Natural killer cell (primary cell): ENCODE measurements at regions not wholly inside any gene's neighbourhood (a gene's known extent, or its start where the extent isn't known, plus 50 kb on each side); places are given as distances from the start of the nearest gene placed in this dataset.
A peak's percentile ranks its signal among the peaks of the same experiment; 100 is the strongest.

ENCODE experiments used
- ATAC-seq, 3 donors: fragments of 150-1000 bp in 2 of 3; fragments of 200-7000 bp in 1 of 3; cut with Tn5 transposase; 1 replicate in 1 of 3; 2 replicates in 2 of 3; pipeline ENCODE4 v1.10.0; 2021; ENCODE audit warnings: mild to moderate bottlenecking in 2 of 3, moderate library complexity in 2 of 3
- DNase-seq, 2 donors: peaks; one replicate each; pipeline versions ENCODE4 v3.0.0 to v3.0.0-alpha.2; 2013 to 2021; ENCODE audit warnings: mixed read lengths in 1 of 2
- H3K27ac ChIP-seq: one replicate; pipeline ENCODE4 v1.5.1; 2013; ENCODE audit warnings: mild to moderate bottlenecking, low read length
- H3K27me3 ChIP-seq: one replicate; pipeline ENCODE4 v1.6.1; 2013; ENCODE audit warnings: low read length; ENCODE audit not compliant: control insufficient read depth, insufficient read depth
- H3K36me3 ChIP-seq: one replicate; pipeline ENCODE4 v1.6.1; 2013; ENCODE audit warnings: low read length; ENCODE audit not compliant: control insufficient read depth, insufficient read depth
- H3K4me1 ChIP-seq: one replicate; pipeline ENCODE4 v1.6.1; 2013; ENCODE audit warnings: low read length; ENCODE audit not compliant: control insufficient read depth, insufficient read depth
- H3K4me3 ChIP-seq: one replicate; pipeline ENCODE4 v1.5.1; 2013; ENCODE audit warnings: low read length
- H3K9me3 ChIP-seq: one replicate; pipeline ENCODE4 v1.6.1; 2013; ENCODE audit warnings: low read length; ENCODE audit not compliant: control insufficient read depth, insufficient read depth
- H3K27ac Mint-ChIP-seq, 2 donors: one replicate each; pipeline ENCODE4 v1.8.0; 2022; ENCODE audit warnings: mild to moderate bottlenecking in 2 of 2, mixed read lengths in 2 of 2, moderate library complexity in 1 of 2
- H3K27me3 Mint-ChIP-seq, 2 donors: one replicate each; pipeline ENCODE4 v1.8.0; 2022; ENCODE audit warnings: low read depth in 2 of 2, mixed read lengths in 2 of 2
- H3K36me3 Mint-ChIP-seq: one replicate; pipeline ENCODE4 v1.8.0; 2022; ENCODE audit warnings: mixed read lengths
- H3K4me1 Mint-ChIP-seq, 2 donors: one replicate each; pipeline ENCODE4 v1.8.0; 2022; ENCODE audit warnings: mixed read lengths in 2 of 2
- H3K4me3 Mint-ChIP-seq: one replicate; pipeline ENCODE4 v1.8.0; 2022; ENCODE audit warnings: mild to moderate bottlenecking, moderate library complexity, mixed read lengths
- H3K9me3 Mint-ChIP-seq, 2 donors: one replicate each; pipeline ENCODE4 v1.8.0; 2022; ENCODE audit warnings: mixed read lengths in 2 of 2
- WGBS: methylation state at CpG from one replicate; pipeline ENCODE4 v1.1.7; 2013; ENCODE audit warnings: missing lambda C conversion rate; ENCODE audit not compliant: insufficient coverage; 5-methylcytosine and 5-hydroxymethylcytosine counted together
- intact Hi-C: fragments of 100-400 bp; cut with micrococcal nuclease; formaldehyde crosslinking; loops from one replicate; pipeline ENCODE4 v1.14.2; 2022
- TF ChIP-seq, protein P1 (sequence below): fragments of 200-600 bp; IDR thresholded peaks from one replicate; pipeline ENCODE4 v1.8.0; 2022; ENCODE audit warnings: antibody characterized with exemption

DNA sequence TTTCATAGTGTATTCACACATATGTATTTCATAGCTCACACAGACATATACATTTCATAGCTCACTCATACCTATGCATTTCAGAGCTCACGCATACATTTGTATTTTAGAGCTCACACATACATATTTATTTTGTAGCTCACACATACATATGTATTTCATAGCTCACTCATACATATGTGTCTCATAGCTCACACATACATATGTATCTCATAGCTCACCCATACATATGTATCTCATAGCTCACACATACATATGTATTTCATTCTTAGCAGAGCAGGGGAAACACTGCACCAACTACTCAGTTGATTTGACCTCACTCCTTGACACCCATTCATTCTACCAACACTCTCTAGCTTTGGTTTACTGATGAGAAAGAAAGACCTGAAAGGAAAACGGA lies 713.6 kb downstream of the QKI start:
- ATAC-seq = no peak
- no peaks in the 10 kb centered on the region for H3K27me3 ChIP-seq
- H3K4me3 Mint-ChIP-seq = no peak overlapping the region
- no peak overlapping the region for H3K27ac Mint-ChIP-seq
- H3K9me3 Mint-ChIP-seq = no peaks in the 10 kb centered on the region
- H3K27me3 Mint-ChIP-seq = peaks cover 7 to 33% of the 10 kb centered on the region in 2 donors
- H3K4me3 ChIP-seq = no peak overlapping the region
- TF ChIP-seq, protein P1, sequence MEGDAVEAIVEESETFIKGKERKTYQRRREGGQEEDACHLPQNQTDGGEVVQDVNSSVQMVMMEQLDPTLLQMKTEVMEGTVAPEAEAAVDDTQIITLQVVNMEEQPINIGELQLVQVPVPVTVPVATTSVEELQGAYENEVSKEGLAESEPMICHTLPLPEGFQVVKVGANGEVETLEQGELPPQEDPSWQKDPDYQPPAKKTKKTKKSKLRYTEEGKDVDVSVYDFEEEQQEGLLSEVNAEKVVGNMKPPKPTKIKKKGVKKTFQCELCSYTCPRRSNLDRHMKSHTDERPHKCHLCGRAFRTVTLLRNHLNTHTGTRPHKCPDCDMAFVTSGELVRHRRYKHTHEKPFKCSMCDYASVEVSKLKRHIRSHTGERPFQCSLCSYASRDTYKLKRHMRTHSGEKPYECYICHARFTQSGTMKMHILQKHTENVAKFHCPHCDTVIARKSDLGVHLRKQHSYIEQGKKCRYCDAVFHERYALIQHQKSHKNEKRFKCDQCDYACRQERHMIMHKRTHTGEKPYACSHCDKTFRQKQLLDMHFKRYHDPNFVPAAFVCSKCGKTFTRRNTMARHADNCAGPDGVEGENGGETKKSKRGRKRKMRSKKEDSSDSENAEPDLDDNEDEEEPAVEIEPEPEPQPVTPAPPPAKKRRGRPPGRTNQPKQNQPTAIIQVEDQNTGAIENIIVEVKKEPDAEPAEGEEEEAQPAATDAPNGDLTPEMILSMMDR = no peak
- intact Hi-C loops = no loop called here
- no peaks in the 10 kb centered on the region for H3K9me3 ChIP-seq
- H3K4me1 Mint-ChIP-seq = no peaks in the 10 kb centered on the region
- H3K36me3 ChIP-seq = no peaks in the 10 kb centered on the region
- H3K36me3 Mint-ChIP-seq = no peaks in the 10 kb centered on the region
- no peak overlapping the region for H3K27ac ChIP-seq
- no peaks in the 10 kb centered on the region for H3K4me1 ChIP-seq
- 85% methylated on average over 2 of the region's 2 CpGs for WGBS
- DNase-seq = no peak

DNA sequence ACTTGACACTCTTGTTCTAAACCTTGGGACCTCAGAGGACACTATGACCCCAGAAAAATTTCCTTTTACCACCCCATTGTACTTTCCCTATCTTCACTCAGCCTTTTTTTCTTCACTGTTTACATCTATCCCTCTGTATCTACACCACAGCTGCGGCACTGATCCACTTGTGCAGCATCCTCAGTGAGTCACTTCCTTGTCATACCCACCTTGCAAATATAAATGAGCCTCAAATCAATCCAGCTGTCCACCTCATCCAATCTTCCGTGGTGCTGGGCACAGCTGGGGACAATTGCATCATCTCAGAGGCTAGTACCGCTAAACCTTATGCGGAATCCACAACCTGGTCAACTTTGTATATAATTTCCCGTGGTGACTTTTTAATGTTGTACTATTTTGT lies 710.5 kb downstream of the QKI start:
- no peaks in the 10 kb centered on the region for H3K27me3 ChIP-seq
- H3K27ac ChIP-seq = no peak overlapping the region
- no peaks in the 10 kb centered on the region for H3K4me1 ChIP-seq
- Mint-ChIP-seq H3K9me3 (no peaks in the 10 kb centered on the region), H3K27ac (no peak overlapping the region), H3K4me1 (no peaks in the 10 kb centered on the region), H3K27me3 (peaks cover 7 to 33% of the 10 kb centered on the region in 2 donors), H3K36me3 (no peaks in the 10 kb centered on the region), H3K4me3 (no peak overlapping the region)
- DNase-seq (no peak), ATAC-seq (no peak)
- H3K9me3 ChIP-seq = no peaks in the 10 kb centered on the region
- WGBS = 71% methylated on average over 4 of the region's 5 CpGs
- intact Hi-C loops = no loop called here
- TF ChIP-seq, protein P1 = no peak
- no peaks in the 10 kb centered on the region for H3K36me3 ChIP-seq
- no peak overlapping the region for H3K4me3 ChIP-seq

DNA sequence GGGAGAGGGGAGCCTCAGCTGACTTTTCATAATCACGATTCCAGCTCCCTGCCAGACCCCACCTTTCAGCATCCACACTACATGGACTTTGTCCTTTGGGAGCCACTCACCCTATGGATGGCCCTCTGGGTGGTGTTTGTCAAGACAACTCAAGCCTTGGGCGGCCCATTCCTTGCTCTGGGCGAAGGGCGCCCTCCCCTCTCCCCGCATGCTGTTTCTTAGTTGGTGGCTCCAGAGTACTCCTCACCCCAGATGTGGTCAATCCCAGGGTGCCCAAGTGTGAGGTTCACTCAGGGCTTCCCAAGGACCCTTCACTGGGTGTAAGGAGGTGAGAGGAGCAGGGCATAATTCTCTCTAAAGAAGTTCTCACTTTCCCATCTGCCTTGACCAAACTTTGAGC lies 710.0 kb downstream of the QKI start:
- no peak for DNase-seq
- H3K36me3 Mint-ChIP-seq = no peaks in the 10 kb centered on the region
- ATAC-seq = no peak
- 96% methylated on average over 5 of the region's 5 CpGs for WGBS
- H3K9me3 ChIP-seq = no peaks in the 10 kb centered on the region
- H3K4me3 Mint-ChIP-seq = no peak overlapping the region
- TF ChIP-seq, protein P1 = no peak
- intact Hi-C loops = no loop called here
- H3K27ac ChIP-seq = no peak overlapping the region
- H3K4me1 Mint-ChIP-seq = no peaks in the 10 kb centered on the region
- no peaks in the 10 kb centered on the region for H3K27me3 ChIP-seq
- H3K36me3 ChIP-seq = no peaks in the 10 kb centered on the region
- H3K27ac Mint-ChIP-seq = no peak overlapping the region
- no peak overlapping the region for H3K4me3 ChIP-seq
- no peaks in the 10 kb centered on the region for H3K9me3 Mint-ChIP-seq
- no peaks in the 10 kb centered on the region for H3K4me1 ChIP-seq
- peaks cover 9 to 29% of the 10 kb centered on the region in 2 donors for H3K27me3 Mint-ChIP-seq

DNA sequence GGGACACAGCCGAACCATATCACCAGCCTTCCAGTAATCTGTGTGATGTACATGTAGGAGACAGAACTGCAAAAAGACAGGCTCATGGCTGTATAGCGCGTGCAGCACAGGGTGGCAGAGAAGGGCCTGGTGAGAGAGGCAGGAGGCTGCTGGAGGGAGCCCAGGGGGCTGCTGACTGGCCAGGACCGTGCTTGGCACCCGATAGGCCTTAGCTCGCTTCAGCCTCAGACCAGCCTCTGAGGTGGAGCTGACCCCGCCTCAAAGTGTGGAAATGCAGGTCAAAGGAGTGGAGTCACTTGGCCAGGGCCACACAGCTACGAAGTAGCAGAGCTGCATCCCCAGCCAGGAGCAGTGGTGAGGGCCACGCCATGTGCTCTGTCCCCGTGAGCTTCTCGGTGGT lies 707.6 kb downstream of the QKI start:
- no peaks in the 10 kb centered on the region for H3K36me3 Mint-ChIP-seq
- WGBS = 91% methylated on average over 11 of the region's 11 CpGs
- intact Hi-C loops = no loop called here

More for the DNA sequence above, 707.6 kb downstream of the QKI start:
- Histone ChIP-seq H3K4me1 (no peaks in the 10 kb centered on the region), H3K27ac (no peak overlapping the region), H3K4me3 (no peak overlapping the region), H3K9me3 (no peaks in the 10 kb centered on the region), H3K27me3 (no peaks in the 10 kb centered on the region), H3K36me3 (no peaks in the 10 kb centered on the region)
- no peak overlapping the region for H3K4me3 Mint-ChIP-seq
- no peaks in the 10 kb centered on the region for H3K9me3 Mint-ChIP-seq
- no peak overlapping the region for H3K27ac Mint-ChIP-seq
- ATAC-seq (peak in 1 of 3 donors; percentile 10), DNase-seq (no peak)
- H3K27me3 Mint-ChIP-seq = peaks cover 15 to 23% of the 10 kb centered on the region in 2 donors
- no peaks in the 10 kb centered on the region for H3K4me1 Mint-ChIP-seq
- TF ChIP-seq, protein P1 = no peak
